GM03348 (cell line): ENCODE measurements at regions not wholly inside any gene's neighbourhood (a gene's known extent, or its start where the extent isn't known, plus 50 kb on each side); places are given as distances from the start of the nearest gene placed in this dataset.

Experiments used
- DNase-seq: peaks from one replicate; pipeline ENCODE4 v3.0.0; 2012; ENCODE audit warnings: low spot score

DNA sequence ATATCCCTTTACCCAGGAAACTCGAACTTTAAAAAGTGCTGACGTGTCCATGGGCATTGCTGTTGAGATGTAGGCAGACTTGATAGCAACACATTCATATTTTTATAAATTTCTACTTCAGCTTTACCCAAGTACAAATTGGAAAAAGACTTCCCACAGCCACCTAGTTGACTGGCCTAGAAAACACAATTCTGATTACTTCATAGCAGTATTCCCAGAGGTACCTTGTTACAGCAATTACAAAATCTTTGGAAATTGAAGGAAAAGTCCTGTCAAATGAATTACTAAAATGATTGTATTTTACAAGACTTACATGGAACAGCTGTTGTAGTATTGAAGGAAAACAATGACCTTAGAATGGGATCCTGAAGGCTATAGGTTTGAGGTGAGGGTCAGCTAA is 130.7 kb upstream of the NREP start:
- no peak for DNase-seq

- DNase-seq, result peak; percentile 37
Observed at GRCh38 chr5:111869681-111870080, 112.7 kb upstream of the NREP start.

DNA sequence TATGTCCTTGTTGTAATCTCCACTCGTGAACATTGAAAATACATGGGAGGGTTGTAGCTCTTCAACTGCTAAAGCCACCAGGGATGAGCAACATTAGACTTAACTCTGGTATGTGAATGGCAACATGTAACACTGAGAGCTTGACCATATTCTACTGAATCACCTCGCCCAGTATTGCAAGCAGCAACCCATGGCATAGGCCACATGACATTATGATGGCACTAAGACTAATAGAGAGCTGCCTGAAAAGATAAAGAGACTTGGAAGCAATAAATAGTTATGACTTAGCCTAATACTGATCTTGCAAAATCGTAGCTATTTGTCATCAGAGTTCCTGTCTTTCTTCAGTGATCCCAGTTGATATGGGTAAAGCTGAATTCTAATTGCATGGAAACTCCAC is 108.4 kb upstream of the NREP start:
- DNase-seq, result no peak

- DNase-seq, result no peak
Observed at GRCh38 chr5:111863801-111864200, 106.8 kb upstream of the NREP start.

DNA sequence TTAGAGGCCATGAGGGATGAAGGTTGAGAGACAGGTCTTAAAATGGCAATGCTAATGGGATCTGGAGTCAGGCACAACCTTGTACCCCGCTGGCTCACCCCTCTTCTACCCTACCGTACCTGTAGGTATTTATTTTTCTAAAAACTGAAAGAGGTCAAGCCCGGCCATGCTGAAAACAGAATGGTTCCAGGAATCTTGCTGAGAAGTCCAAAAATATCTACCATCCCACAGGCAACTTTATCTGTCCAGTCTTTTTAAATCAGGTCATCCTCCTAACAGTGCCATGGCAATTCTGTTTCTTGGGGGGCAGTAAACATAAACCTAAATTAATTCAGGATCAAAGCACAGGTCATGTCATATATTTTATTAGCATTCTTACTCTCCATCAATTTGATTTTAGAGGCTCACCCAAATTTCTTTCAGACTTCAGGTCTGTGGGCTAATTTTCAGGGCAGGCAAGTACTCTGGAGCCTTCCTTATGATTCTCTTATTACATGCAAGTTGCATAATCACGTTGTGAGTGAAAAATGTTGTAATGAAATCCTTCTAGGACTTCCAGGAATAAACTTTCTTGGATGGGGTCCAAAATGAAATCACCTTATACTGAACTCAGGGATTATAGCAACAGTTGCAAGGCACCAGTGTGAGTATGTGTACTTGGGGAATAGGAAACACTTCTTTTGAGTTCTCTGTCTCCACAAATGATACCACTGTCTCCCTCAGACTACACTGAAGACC is 102.7 kb upstream of the NREP start:
- peak; percentile 46 for DNase-seq

- peak; percentile 38 for DNase-seq
Observed at GRCh38 chr5:111859031-111859430, 102.0 kb upstream of the NREP start.

- DNase-seq, result no peak
Observed at GRCh38 chr5:111857623-111858022, 100.6 kb upstream of the NREP start.

- DNase-seq, result no peak
Observed at GRCh38 chr5:111856876-111857466, 100.0 kb upstream of the NREP start.

DNA sequence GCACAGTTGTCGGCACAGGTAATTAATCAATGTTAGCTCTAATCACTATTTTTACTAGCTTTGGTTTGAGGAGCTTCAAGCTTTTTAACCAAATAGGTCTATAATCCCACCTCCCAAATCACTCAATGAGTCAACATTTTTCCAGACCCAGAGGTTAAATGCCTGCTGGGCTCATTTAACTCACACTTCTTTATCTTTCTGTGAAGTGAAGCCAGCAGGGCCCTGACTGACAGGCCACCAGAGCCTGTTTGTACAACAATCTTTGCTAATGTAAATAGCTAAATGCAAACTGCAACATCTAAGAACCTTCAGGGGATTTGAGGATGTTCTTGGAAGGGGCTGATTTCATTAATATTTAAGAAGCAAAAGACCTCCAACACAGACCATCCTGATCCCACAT is 98.4 kb upstream of the NREP start:
- DNase-seq, result no peak

GRCh38 chr5:111854186-111854585 is 97.2 kb upstream of the NREP start:
- no peak for DNase-seq

GRCh38 chr5:111853748-111854147 is 96.8 kb upstream of the NREP start:
- DNase-seq, result no peak

- no peak for DNase-seq
Observed at GRCh38 chr5:111851631-111852548, 94.9 kb upstream of the NREP start.

DNA sequence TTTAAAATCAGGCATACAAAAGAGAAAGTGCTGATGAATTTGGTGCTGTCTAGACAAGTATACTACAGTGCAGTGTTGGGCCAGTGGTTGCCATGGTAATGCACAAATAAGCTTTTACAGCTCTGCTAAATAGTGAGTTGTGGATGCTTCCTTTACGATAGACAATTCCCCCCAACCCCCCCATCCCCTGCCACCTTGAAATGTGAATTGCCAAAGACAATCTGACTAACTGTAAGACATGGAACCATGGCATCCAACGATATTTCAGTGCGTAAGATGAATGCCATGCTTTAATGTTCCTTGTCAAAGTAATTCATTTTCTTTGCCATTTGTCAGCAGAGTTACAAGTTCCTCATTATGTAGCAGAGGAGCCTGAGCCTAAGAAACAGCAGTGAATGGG is 91.5 kb upstream of the NREP start:
- DNase-seq, result no peak

DNA sequence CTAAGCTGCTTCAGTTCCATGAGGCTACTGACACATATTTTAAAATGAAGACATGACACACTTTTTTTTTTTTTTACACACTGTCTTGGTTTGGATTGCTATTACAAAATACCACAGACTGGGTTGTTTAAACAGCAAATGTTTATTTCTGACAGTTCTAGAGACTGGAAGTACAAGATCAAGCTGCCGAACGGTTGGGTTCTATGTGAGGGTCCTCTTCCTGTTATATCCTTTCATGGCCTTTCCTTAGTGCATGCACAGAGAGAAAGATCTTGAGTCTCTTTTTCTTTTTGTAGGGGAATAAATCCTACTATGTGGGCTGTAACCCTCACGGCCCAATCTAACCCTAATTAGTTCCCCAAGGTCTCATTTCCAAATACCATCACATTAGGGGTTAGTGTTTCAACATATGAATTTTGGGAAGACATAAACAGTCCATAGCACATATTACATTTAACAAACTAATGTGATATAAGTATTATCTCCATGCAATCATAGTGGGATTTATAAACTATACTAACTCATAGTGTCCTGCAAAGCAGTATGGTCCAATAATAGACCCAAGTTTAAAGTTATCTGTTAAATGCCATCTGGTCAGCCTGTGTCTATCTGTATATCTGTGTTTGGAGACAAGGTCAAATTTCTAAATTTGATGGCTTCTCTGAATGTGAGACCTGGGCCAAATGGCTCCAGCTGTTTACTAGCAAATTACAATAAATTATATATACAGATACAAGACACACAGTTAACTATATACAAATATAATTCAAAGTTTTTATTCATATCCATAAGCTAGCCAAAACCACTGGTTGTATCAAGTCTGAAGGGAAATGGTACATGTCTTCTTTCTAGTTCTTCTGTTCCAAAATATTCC is 90.3 kb upstream of the NREP start:
- no peak for DNase-seq

DNA sequence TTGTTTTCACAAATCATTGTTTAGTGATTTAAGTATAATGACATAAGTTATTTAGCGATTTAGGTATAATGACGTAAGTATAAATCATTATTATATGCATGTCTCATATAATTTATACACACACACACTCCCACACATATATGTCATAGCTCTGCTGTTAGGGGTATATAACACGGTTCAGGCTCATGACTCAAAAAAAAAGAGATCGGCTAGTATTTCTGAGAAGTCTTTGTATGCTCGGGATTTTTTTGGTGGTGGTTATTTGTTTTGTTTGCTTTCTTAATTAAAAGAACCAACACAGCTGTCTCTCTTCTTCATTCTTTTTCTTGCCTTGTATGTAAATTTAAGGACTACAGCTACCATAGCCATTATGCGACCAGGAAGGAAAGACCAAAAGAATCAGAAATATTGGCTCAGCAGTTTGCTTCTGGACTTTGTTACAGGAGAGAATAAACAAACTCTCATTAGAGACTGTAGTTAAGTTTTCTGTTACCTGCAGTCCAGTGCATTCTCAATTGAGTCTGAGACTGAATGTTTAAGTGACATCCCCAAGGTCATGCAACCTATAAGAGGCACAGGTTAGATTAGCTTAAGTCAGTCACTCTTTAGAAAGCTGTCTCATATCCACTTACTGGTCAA is 83.2 kb upstream of the NREP start:
- DNase-seq, result no peak

- DNase-seq, result no peak
Observed at GRCh38 chr5:111839438-111839837, 82.4 kb upstream of the NREP start.

DNA sequence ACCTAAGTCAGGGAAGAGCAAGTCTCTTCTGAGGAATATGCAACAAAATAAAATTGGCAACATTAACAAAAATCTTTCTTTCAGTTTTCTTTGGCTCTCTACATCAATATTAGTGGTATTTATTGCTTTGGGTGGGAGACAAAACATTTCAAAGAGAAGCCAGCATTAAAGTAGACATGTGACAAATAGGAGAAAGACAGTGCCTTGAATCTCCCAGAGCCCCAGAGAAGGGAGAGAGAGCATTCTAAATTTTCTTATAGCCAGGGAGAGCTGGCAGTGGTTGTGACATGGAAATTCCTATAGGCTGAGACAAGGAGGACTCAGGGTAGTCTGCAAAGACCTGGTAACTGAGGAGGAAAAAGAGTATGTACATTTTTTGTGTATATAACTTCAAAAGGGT is 79.4 kb upstream of the NREP start:
- DNase-seq, result no peak

DNA sequence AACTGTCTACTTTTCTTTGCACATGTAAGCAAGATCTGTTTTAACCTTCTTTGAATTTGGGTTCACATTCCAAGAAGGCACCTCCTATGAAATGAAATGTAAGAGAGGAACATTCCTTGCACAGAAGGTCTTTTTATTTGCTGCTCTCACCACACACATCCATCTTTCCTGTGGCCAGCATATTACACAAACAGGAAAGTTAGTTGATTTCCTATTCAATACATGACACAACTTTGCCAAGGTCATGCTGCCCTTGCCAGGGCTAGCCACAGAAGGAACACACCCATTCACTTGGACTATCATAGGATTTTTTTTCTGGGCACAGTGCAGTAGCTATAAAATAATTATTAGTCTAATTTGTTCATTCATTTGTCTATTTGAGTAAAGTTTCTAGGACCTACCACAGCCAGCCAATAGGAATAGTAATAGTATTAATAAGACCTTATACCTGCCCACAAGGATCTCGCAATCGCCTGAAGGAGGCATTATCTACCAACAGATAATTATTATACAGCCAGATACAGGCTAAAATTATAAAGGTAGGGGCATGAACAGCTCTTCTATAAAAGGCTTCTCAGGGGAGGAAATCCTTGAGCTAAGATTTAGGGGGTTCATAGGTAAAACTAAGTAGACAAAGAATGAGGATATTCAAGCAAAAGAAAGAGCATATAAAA is 78.1 kb upstream of the NREP start:
- peak; percentile 42 for DNase-seq

GRCh38 chr5:111830333-111830732 is 73.3 kb upstream of the NREP start:
- DNase-seq, result no peak

DNA sequence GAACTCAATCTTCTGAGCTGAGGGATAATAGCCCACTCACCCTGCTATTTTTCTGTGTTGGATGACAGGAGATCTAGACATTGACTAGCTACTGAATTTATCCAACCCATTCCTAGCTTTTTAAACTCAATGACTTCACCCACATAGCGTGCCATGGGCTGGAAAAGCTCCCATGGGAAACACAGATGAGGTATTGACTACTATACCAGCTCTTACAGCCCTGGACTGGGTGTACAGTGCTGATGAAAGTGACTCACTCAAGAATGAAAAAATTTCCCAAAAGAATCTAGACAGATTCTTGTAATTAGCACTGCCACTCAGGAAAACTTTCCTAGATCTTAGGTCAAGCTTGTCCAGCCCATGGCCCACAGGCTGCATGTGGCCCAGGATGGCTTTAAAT is 72.7 kb upstream of the NREP start:
- peak; percentile 79 for DNase-seq

DNA sequence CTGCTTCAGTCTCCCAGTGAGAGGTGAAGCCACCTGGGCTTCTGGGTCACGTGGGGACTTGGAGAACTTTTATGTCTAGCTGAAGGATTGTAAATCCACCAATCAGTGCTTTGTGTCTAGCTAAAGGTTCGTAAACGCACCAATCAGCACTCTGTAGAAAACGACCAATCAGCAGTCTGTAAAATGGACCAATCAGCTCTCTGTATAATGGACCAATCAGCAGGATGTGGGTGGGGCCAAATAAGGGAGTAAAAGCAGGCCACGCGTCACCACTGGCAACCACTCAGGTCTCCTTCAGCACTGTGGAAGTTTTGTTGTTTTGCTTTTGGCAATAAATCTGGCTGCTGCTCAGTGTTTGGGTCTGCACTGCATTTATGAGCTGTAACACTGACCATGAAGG is 69.1 kb upstream of the NREP start:
- DNase-seq, result no peak
